Right lobe of liver (tissue), 6 donors: ENCODE measurements at regions not wholly inside any gene's neighbourhood (a gene's known extent, or its start where the extent isn't known, plus 50 kb on each side); places are given as distances from the start of the nearest gene placed in this dataset.

Experiments used
- ATAC-seq, 4 donors: fragments of 200-7000 bp; cut with Tn5 transposase; one replicate each; pipeline ENCODE4 v1.9.1; 2020; ENCODE audit warnings: mild to moderate bottlenecking in 4 of 4, moderate library complexity in 4 of 4
- DNase-seq, 3 donors: peaks; one replicate each; pipeline ENCODE4 v3.0.0-alpha.2; 2020
- H3K27ac ChIP-seq, 3 donors: fragments of 200-600 bp; one replicate each; pipeline ENCODE4 v1.8.0; 2022
- H3K27me3 ChIP-seq, 2 donors: fragments of 200-600 bp; one replicate each; pipeline ENCODE4 v1.8.0; 2022
- H3K36me3 ChIP-seq, 4 donors: fragments of 200-600 bp; sonication (generic) in 1 of 4; one replicate each; pipeline versions ENCODE4 v1.5.1 to v1.8.0; 2017 to 2022; ENCODE audit warnings: control low read depth in 1 of 4
- H3K4me1 ChIP-seq, 4 donors: fragments of 200-600 bp; sonication (generic) in 1 of 4; one replicate each; pipeline versions ENCODE4 v1.5.1 to v1.8.0; 2017 to 2022; ENCODE audit warnings: control low read depth in 1 of 4
- H3K4me3 ChIP-seq, 3 donors: fragments of 200-600 bp; one replicate each; pipeline ENCODE4 v1.8.0; 2022
- H3K9me3 ChIP-seq, 4 donors: fragments of 200-600 bp; sonication (generic) in 1 of 4; one replicate each; pipeline versions ENCODE4 v1.5.1 to v1.8.0; 2017 to 2022; ENCODE audit warnings: control low read depth in 1 of 4
- CTCF ChIP-seq, 4 donors: fragments of 200-600 bp in 3 of 4; fragments of 450-650 bp in 1 of 4; IDR thresholded peaks; one replicate each; pipeline versions ENCODE4 v1.5.1 to v1.8.0; 2016 to 2022; ENCODE audit warnings: antibody characterized with exemption in 4 of 4, mild to moderate bottlenecking in 2 of 4
- POLR2A ChIP-seq: fragments of 450-650 bp; IDR thresholded peaks from one replicate; pipeline ENCODE4 v1.6.1; 2017; ENCODE audit warnings: antibody characterized with exemption, mild to moderate bottlenecking
- WGBS: methylation state at CpG from one replicate; pipeline ENCODE4 v1.1.6; 2018; ENCODE audit warnings: low coverage, low lambda C conversion rate; ENCODE audit not compliant: insufficient coverage; ENCODE audit errors: missing lambda C conversion rate; 5-methylcytosine and 5-hydroxymethylcytosine counted together
- intact Hi-C, 2 donors: fragments of 100-400 bp; cut with DNase I; formaldehyde crosslinking; loops; one replicate each; pipeline versions ENCODE4 v1.11.2 to v1.14.1; 2022
- donor health status: DM: no; HTN: yes; CAD: no.
- donor health status: DM: no; HTN: no; CAD: no.
- donor health status: DM: no; HTN: no; CAD: no.
- donor health status: DM: no; HTN: yes; CAD: no.
- donor health status: DM: no; HTN: yes; CAD: no.

GRCh38 chr5:176151281-176151680, 86.9 kb upstream of the SIMC1 start:
- DNase-seq (no peak), ATAC-seq (no peak)
- intact Hi-C loops: no loop called here
- TF ChIP-seq POLR2A: no peak
- no peak for TF ChIP-seq CTCF (IDR thresholded peaks at IDR 0.05)
- Histone ChIP-seq H3K4me1 (no peaks in the 10 kb centered on the region), H3K27me3 (no peaks in the 10 kb centered on the region), H3K9me3 (no peaks in the 10 kb centered on the region), H3K27ac (no peak overlapping the region), H3K4me3 (no peak overlapping the region), H3K36me3 (no peaks in the 10 kb centered on the region)
- WGBS: 85% methylated on average over 7 of the region's 9 CpGs

GRCh38 chr5:176152191-176152929, 85.9 kb upstream of the SIMC1 start:
- no peak overlapping the region for H3K27ac ChIP-seq
- WGBS: 77% methylated on average over 8 of the region's 13 CpGs
- intact Hi-C loops: no loop called here
- no peak overlapping the region for H3K4me3 ChIP-seq
- no peak for TF ChIP-seq CTCF (IDR thresholded peaks at IDR 0.05)
- no peak for TF ChIP-seq POLR2A
- H3K4me1 ChIP-seq: no peaks in the 10 kb centered on the region
- ATAC-seq: no peak
- no peaks in the 10 kb centered on the region for H3K9me3 ChIP-seq
- no peaks in the 10 kb centered on the region for H3K36me3 ChIP-seq
- no peaks in the 10 kb centered on the region for H3K27me3 ChIP-seq
- no peak for DNase-seq

GRCh38 chr5:176152930-176153311, 85.3 kb upstream of the SIMC1 start:
- no peak for DNase-seq
- Histone ChIP-seq H3K9me3 (no peaks in the 10 kb centered on the region), H3K36me3 (no peaks in the 10 kb centered on the region), H3K27ac (no peak overlapping the region), H3K4me3 (no peak overlapping the region), H3K27me3 (no peaks in the 10 kb centered on the region), H3K4me1 (no peaks in the 10 kb centered on the region)
- 79% methylated on average over 3 of the region's 3 CpGs for WGBS
- ATAC-seq: no peak
- no peak for TF ChIP-seq POLR2A
- no peak for TF ChIP-seq CTCF (IDR thresholded peaks at IDR 0.05)
- intact Hi-C loops: no loop called here

- WGBS: 66% methylated on average over 7 of the region's 10 CpGs
- ATAC-seq: no peak
Measured at GRCh38 chr5:176153741-176154140, 84.5 kb upstream of the SIMC1 start.

More at GRCh38 chr5:176153741-176154140, 84.5 kb upstream of the SIMC1 start:
- no peak overlapping the region for H3K27ac ChIP-seq
- H3K9me3 ChIP-seq: no peaks in the 10 kb centered on the region
- no peaks in the 10 kb centered on the region for H3K4me1 ChIP-seq
- TF ChIP-seq POLR2A: no peak
- TF ChIP-seq CTCF (IDR thresholded peaks at IDR 0.05): no peak
- no peak for DNase-seq
- H3K4me3 ChIP-seq: no peak overlapping the region
- no peaks in the 10 kb centered on the region for H3K27me3 ChIP-seq
- H3K36me3 ChIP-seq: no peaks in the 10 kb centered on the region
- intact Hi-C loops: no loop called here
